ENCODE measurements at regions not wholly inside any gene's neighbourhood (a gene's known extent, or its start where the extent isn't known, plus 50 kb on each side); places are given as distances from the start of the nearest gene placed in this dataset.
A peak's percentile ranks its signal among the peaks of the same experiment; 100 is the strongest.

- TF ChIP-seq CTCF (conservative IDR thresholded peaks at IDR 0.05; ENCODE audit: low read depth, low read length) = no peak
- no peak for DNase-seq (ENCODE audit: low read depth)
- no peak overlapping the region for H3K4me3 ChIP-seq (ENCODE audit: low read depth, low read length)
Measured at GRCh38 chr4:27271555-27271954, 410.9 kb downstream of the STIM2 start.

- TF ChIP-seq CTCF (conservative IDR thresholded peaks at IDR 0.05; ENCODE audit: low read depth, low read length) = no peak
- H3K4me3 ChIP-seq (ENCODE audit: low read depth, low read length) = no peak overlapping the region
- no peak for DNase-seq (ENCODE audit: low read depth)
Measured at GRCh38 chr4:27272217-27272616, 411.6 kb downstream of the STIM2 start.

- DNase-seq (ENCODE audit: low read depth) = no peak
- no peak overlapping the region for H3K4me3 ChIP-seq (ENCODE audit: low read depth, low read length)
- no peak for TF ChIP-seq CTCF (conservative IDR thresholded peaks at IDR 0.05; ENCODE audit: low read depth, low read length)
Measured at GRCh38 chr4:27276307-27277073, 415.8 kb downstream of the STIM2 start.

GRCh38 chr4:27278615-27279375 lies 418.2 kb downstream of the STIM2 start:
- TF ChIP-seq CTCF (conservative IDR thresholded peaks at IDR 0.05; ENCODE audit: low read depth, low read length) = no peak
- peak; percentile 4 for DNase-seq (ENCODE audit: low read depth)

GRCh38 chr4:27288496-27288895 lies 427.9 kb downstream of the STIM2 start:
- no peak overlapping the region for H3K4me3 ChIP-seq (ENCODE audit: low read depth, low read length)
- no peak for TF ChIP-seq CTCF (conservative IDR thresholded peaks at IDR 0.05; ENCODE audit: low read depth, low read length)
- DNase-seq (ENCODE audit: low read depth) = no peak

More at GRCh38 chr4:27278615-27279375, 418.2 kb downstream of the STIM2 start:
- no peak overlapping the region for H3K4me3 ChIP-seq (ENCODE audit: low read depth, low read length)

GRCh38 chr4:27289704-27290103 lies 429.1 kb downstream of the STIM2 start:
- H3K4me3 ChIP-seq (ENCODE audit: low read depth, low read length) = no peak overlapping the region
- DNase-seq (ENCODE audit: low read depth) = no peak
- TF ChIP-seq CTCF (conservative IDR thresholded peaks at IDR 0.05; ENCODE audit: low read depth, low read length) = no peak
